ENCODE measurements at regions not wholly inside any gene's neighbourhood (a gene's known extent, or its start where the extent isn't known, plus 50 kb on each side); places are given as distances from the start of the nearest gene placed in this dataset.

- Mint-ChIP-seq H3K4me3 (no peak overlapping the region), H3K4me1 (no peaks in the 10 kb centered on the region), H3K36me3 (no peaks in the 10 kb centered on the region), H3K27ac (no peak overlapping the region), H3K27me3 (ENCODE audit: low read depth) (peaks cover 2% of the 10 kb centered on the region), H3K9me3 (no peaks in the 10 kb centered on the region)
- DNase-seq (ENCODE audit: low spot score in 2 of 2, unreplicated experiment in 2 of 2) = no peak
- peak; percentile 59 for TF ChIP-seq CTCF (IDR thresholded peaks at IDR 0.05; ENCODE audit: unreplicated experiment)
Observed at GRCh38 chrX:93538575-93538974, 134.8 kb downstream of the NAP1L3 start.

- no peak for DNase-seq (ENCODE audit: low spot score in 2 of 2, unreplicated experiment in 2 of 2)
- Mint-ChIP-seq H3K36me3 (no peaks in the 10 kb centered on the region), H3K4me3 (no peak overlapping the region), H3K9me3 (peaks cover 11% of the 10 kb centered on the region), H3K27ac (no peak overlapping the region), H3K27me3 (ENCODE audit: low read depth) (no peaks in the 10 kb centered on the region), H3K4me1 (no peaks in the 10 kb centered on the region)
- no peak for TF ChIP-seq CTCF (IDR thresholded peaks at IDR 0.05; ENCODE audit: unreplicated experiment)
Observed at GRCh38 chrX:93528917-93529316, 144.5 kb downstream of the NAP1L3 start.

All from mesothelial cell of epicardium (in vitro differentiated cells).